ENCODE measurements at regions not wholly inside any gene's neighbourhood (a gene's known extent, or its start where the extent isn't known, plus 50 kb on each side); places are given as distances from the start of the nearest gene placed in this dataset.

GRCh38 chr2:103986001-103986400, 867.9 kb upstream of the POU3F3 start:
- H3K27me3 ChIP-seq (ENCODE audit: insufficient read depth, poor library complexity, severe bottlenecking), result no peaks in the 10 kb centered on the region
- no peak overlapping the region for H3K4me3 ChIP-seq (replicated peaks; ENCODE audit: insufficient read depth, low read length)
- no peak for DNase-seq (ENCODE audit: low read depth in 1 of 2, low spot score in 1 of 2)
- no peak overlapping the region for H3K27ac ChIP-seq (replicated peaks)
- TF ChIP-seq SPI1 (IDR thresholded peaks at IDR 0.05; ENCODE audit: borderline replicate concordance, low read depth) (no peak), POLR2AphosphoS5 (IDR thresholded peaks at IDR 0.05; ENCODE audit: low read depth) (no peak), GABPA (IDR thresholded peaks at IDR 0.05; ENCODE audit: low read depth) (no peak), REST (IDR thresholded peaks at IDR 0.05; ENCODE audit: insufficient replicate concordance, low read depth) (no peak)
- TF ChIP-seq, protein P1, sequence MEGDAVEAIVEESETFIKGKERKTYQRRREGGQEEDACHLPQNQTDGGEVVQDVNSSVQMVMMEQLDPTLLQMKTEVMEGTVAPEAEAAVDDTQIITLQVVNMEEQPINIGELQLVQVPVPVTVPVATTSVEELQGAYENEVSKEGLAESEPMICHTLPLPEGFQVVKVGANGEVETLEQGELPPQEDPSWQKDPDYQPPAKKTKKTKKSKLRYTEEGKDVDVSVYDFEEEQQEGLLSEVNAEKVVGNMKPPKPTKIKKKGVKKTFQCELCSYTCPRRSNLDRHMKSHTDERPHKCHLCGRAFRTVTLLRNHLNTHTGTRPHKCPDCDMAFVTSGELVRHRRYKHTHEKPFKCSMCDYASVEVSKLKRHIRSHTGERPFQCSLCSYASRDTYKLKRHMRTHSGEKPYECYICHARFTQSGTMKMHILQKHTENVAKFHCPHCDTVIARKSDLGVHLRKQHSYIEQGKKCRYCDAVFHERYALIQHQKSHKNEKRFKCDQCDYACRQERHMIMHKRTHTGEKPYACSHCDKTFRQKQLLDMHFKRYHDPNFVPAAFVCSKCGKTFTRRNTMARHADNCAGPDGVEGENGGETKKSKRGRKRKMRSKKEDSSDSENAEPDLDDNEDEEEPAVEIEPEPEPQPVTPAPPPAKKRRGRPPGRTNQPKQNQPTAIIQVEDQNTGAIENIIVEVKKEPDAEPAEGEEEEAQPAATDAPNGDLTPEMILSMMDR (IDR thresholded peaks at IDR 0.05; ENCODE audit: insufficient read depth, low read length), result no peak

DNA sequence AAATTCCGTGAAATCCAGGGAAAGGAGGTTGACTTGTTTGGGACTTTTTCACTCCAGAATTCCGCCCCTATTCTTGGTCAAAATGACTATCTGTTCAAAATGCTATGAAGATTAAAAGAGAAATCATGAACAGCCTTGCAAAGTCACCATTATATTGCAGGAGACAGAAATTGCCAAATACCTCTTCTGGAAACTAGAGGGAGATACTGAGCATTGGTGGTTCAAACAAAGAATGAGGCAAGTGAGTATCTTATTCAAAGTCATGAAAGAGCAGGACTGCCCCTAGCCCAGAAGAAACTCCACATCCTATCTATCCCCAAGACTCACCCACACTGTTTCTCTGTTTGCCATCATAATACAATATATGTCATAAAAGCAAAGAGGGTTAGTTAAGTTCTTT, 862.3 kb upstream of the POU3F3 start:
- TF ChIP-seq GABPA (IDR thresholded peaks at IDR 0.05; ENCODE audit: low read depth) (no peak), SPI1 (IDR thresholded peaks at IDR 0.05; ENCODE audit: borderline replicate concordance, low read depth) (no peak)
- TF ChIP-seq, protein P1 (IDR thresholded peaks at IDR 0.05; ENCODE audit: insufficient read depth, low read length), result peak; percentile 10
- H3K27me3 ChIP-seq (ENCODE audit: insufficient read depth, poor library complexity, severe bottlenecking), result no peaks in the 10 kb centered on the region
- no peak for DNase-seq (ENCODE audit: low read depth in 1 of 2, low spot score in 1 of 2)
- no peak overlapping the region for H3K27ac ChIP-seq (replicated peaks)
- H3K4me3 ChIP-seq (replicated peaks; ENCODE audit: insufficient read depth, low read length), result no peak overlapping the region

- Histone ChIP-seq H3K4me3 (replicated peaks; ENCODE audit: insufficient read depth, low read length) (no peak overlapping the region), H3K27me3 (ENCODE audit: insufficient read depth, poor library complexity, severe bottlenecking) (no peaks in the 10 kb centered on the region), H3K27ac (replicated peaks) (no peak overlapping the region)
- DNase-seq (ENCODE audit: low read depth in 1 of 2, low spot score in 1 of 2), result no peak
- no peak for TF ChIP-seq SPI1 (IDR thresholded peaks at IDR 0.05; ENCODE audit: borderline replicate concordance, low read depth)
- TF ChIP-seq GABPA (IDR thresholded peaks at IDR 0.05; ENCODE audit: low read depth), result no peak
These were observed 849.1 kb upstream of the POU3F3 start for GRCh38 chr2:104004821-104005220.

- H3K27me3 ChIP-seq (ENCODE audit: insufficient read depth, poor library complexity, severe bottlenecking), result no peaks in the 10 kb centered on the region
- no peak for DNase-seq (ENCODE audit: low read depth in 1 of 2, low spot score in 1 of 2)
- TF ChIP-seq POLR2AphosphoS5 (IDR thresholded peaks at IDR 0.05; ENCODE audit: low read depth) (no peak), SPI1 (IDR thresholded peaks at IDR 0.05; ENCODE audit: borderline replicate concordance, low read depth) (no peak)
- no peak overlapping the region for H3K27ac ChIP-seq (replicated peaks)
- no peak overlapping the region for H3K4me3 ChIP-seq (replicated peaks; ENCODE audit: insufficient read depth, low read length)
These were observed 837.1 kb upstream of the POU3F3 start for GRCh38 chr2:104016801-104017200.

- H3K27me3 ChIP-seq (ENCODE audit: insufficient read depth, poor library complexity, severe bottlenecking), result no peaks in the 10 kb centered on the region
These were observed 830.6 kb upstream of the POU3F3 start for GRCh38 chr2:104023306-104023705.

More at GRCh38 chr2:104023306-104023705, 830.6 kb upstream of the POU3F3 start:
- no peak for TF ChIP-seq GABPA (IDR thresholded peaks at IDR 0.05; ENCODE audit: low read depth)
- no peak for TF ChIP-seq REST (IDR thresholded peaks at IDR 0.05; ENCODE audit: insufficient replicate concordance, low read depth)
- TF ChIP-seq, protein P1 (IDR thresholded peaks at IDR 0.05; ENCODE audit: insufficient read depth, low read length), result no peak
- no peak overlapping the region for H3K27ac ChIP-seq (replicated peaks)
- no peak overlapping the region for H3K4me3 ChIP-seq (replicated peaks; ENCODE audit: insufficient read depth, low read length)
- no peak for DNase-seq (ENCODE audit: low read depth in 1 of 2, low spot score in 1 of 2)

All from HL-60 (cell line).